ENCODE measurements at regions not wholly inside any gene's neighbourhood (a gene's known extent, or its start where the extent isn't known, plus 50 kb on each side); places are given as distances from the start of the nearest gene placed in this dataset.

DNA sequence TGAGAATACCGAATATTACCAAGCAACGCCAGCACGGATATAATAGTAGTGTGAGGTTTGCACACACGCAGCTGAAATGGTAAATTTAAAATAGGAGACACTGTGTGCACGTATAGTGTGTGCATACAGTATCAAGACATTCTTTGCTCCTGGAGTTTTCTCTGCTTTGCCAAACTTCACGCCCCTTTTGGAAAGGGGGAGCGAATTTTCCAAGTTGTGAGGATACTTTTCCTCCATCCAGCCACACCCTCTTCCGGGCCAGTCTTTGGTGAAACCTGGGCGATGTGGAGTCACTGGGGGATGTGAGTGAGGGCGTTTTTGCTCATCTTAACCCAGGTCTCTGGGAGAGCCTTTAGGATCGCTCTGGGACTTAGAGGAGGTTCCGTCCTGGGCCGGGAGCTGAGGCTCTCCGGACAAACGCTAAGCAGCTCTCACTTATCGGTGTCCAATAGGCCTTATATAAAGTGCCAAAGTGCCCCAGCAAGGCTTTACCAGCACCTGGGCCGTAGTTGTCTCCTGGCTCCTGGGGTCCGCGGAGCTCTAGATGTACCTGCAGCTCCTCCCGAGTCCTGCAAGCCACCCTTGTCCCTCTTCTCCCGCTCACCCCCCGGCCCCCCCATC, 160.0 kb upstream of the MKI67 start:
- DNase-seq = no peak

DNA sequence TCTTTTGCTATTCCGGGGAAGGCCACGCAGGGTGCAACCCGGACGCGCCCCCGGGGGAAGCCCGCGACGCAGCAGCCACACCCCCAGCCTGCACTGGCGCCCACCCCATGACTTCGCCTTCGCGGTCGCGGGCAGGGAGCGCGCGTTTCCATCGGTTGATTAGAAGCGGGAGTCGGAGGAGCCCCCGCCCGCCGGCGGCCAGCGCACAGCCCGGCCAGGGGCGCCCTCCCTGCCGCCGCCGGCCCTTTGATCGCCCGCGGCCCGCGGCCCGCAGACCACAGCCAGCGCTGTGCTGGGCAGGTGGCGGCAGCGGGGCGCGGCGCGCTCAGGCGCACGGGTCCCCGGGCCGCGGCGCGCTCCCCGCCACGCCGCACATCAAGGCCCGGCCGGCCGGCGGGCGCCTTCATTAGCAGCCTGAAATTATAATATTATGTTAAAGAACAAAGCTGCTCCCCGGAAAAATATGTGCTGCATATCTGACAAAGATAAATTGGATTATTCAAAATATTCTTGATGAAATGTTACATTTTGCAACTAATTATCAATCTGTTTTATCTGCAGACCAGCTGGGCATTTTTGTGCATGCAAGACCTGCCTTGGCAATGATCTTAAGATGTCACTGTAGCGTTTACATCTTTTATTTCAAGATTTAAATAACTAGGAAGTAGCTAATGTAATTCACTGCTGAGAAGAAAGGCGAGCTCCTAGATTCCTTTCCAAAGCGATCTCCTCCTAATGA, 160.7 kb upstream of the MKI67 start:
- DNase-seq = no peak

DNA sequence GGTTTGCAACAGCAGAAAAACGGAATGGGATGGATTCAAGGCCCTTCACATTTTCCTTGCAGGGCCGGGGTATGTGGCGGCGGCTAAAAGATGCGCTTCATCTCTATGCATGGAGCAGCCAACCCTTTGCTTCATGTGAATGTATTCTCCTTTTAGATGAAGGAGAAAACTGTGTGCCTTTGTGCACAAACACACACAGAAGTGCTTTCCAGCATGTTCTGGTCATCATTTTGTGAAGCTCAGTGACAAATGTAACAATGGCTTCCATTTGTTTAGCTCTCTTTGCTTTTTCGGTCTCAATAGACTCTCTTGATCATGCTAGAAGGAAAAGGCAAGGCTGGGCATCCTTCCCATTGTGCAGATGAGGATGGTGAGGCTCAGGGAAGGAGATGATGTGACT, 161.7 kb upstream of the MKI67 start:
- DNase-seq = no peak

GRCh38 chr10:128289621-128290020, 163.4 kb upstream of the MKI67 start:
- no peak for DNase-seq

GRCh38 chr10:128295003-128295402, 168.8 kb upstream of the MKI67 start:
- DNase-seq = no peak

- no peak for DNase-seq
Observed at GRCh38 chr10:128296253-128297007, 170.2 kb upstream of the MKI67 start.

- DNase-seq = no peak
Observed at GRCh38 chr10:128297709-128298378, 171.6 kb upstream of the MKI67 start.

- no peak for DNase-seq
Observed at GRCh38 chr10:128298587-128298986, 172.4 kb upstream of the MKI67 start.

DNA sequence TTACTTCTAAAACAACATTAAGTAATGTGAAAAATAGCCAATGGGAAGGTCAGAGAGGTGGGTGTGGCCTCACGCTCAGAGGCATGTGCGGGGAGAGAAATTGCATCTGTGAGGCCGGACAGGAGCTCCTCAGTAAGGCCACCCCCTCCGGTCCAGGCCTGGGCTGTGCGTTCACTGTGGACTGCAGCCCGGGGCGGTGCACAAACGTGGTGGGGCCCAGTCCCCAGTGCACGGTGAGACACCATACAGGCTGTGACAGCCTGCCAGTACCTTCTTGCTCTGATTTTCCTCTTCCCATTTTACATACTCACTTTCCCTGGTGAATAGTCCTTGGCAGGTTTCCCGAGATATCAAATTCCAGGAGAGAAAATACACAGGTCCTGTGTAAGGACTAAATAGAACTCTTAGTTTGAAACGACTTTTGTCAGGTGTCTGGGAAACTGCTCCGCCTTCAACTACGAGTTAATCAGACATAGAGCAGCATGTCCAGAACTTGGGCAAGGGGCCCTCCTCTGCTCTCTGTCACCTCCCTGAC, 174.1 kb upstream of the MKI67 start:
- no peak for DNase-seq

DNA sequence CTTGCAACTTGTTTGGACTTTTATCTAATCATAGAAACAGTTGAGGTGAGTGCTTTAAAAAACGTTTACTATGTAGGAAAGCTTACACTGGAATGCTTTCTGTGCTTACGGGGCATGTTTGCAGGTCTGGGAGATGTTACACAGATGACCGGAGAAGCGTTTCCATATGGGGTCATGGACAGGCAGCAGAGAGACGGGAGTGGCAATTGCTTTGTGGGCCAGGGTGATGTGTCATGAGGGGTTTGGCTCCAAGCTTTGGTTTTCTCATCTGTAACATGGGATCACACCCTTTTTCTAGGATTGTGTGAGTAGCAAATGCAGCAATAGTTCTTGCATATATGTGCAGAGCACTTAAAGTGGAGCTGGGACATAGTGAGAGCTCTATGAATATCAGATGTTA, 174.8 kb upstream of the MKI67 start:
- no peak for DNase-seq

DNA sequence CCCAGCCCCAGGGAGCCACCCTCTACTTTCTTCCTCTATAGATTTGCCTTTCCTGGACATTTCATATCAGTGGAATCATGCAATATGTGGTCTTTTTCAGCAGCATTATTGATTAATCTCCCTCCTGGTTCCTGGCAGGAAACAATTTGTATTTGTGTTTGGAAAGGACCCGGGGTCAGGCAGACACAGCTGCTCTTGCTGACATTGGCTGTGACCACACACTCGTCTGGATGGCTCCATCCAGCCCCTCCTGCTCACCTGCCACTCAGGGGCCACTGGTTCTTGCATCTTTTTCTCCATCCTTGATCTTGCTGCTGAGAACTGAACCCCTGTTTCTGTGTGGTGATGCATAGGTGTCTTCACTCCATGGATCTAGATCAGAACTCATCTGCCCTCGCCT, 176.6 kb upstream of the MKI67 start:
- no peak for DNase-seq

- no peak for DNase-seq
Observed at GRCh38 chr10:128304271-128304670, 178.0 kb upstream of the MKI67 start.

- no peak for DNase-seq
Observed at GRCh38 chr10:128305601-128306345, 179.6 kb upstream of the MKI67 start.

DNA sequence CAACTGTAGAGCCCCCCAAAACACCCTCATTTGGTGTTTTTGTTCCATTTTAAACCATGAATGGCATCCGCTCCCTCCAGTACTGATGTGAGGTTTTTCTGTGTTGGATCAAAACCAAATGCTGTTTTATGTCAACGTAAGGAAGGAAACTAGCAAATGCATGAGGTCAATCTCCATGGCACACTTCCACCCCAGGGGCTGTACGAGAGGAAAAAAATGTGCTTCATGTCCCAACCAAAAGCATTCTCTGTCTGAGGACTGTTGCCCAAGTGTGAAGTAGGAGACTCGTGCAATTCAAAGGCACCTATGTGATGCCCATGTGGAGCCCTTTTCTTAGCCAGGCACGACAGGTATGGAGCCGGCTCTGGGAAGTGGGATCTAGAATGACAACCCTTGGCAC, 180.3 kb upstream of the MKI67 start:
- DNase-seq = no peak

DNA sequence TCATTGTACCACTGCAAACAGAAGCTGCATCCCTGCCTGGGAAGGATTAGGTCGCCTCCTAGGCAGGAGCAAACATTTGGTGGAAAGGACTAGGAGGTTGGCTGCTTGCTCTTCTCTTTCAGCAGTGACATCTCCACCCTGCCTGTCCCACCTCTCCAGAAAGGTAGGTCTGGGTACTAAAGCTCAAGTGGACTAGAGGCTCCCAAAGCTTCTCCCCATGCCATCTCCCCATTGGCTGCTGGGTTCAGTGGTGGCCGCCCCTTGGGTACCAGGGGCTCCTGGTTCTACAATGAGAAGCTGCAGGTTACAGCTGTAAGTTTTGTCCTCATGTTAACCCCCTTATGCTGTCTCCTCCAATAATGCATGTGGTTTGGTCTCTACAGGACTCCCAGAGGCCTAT, 180.7 kb upstream of the MKI67 start:
- DNase-seq = no peak

DNA sequence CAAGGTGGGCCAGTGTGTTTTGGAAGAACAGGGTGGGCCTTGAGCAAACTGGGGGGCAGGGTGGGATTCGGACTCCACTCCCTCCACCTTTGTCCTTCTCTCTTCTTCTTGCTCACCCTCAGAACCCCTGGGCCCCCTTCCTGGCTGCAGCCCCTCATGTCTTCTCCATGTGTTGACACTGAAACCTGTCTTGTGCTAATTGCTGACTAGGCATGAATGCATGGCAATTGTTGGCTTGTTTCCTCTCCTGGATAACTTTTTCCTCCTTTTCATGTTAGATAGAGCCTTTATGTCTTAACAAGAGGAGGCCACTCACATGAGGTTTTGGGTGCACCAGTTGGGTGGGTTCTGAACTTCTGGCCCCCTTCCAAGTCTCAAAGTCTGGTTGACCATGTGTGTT, 181.6 kb upstream of the MKI67 start:
- DNase-seq = no peak

GRCh38 chr10:128310971-128311658, 184.9 kb upstream of the MKI67 start:
- no peak for DNase-seq

DNA sequence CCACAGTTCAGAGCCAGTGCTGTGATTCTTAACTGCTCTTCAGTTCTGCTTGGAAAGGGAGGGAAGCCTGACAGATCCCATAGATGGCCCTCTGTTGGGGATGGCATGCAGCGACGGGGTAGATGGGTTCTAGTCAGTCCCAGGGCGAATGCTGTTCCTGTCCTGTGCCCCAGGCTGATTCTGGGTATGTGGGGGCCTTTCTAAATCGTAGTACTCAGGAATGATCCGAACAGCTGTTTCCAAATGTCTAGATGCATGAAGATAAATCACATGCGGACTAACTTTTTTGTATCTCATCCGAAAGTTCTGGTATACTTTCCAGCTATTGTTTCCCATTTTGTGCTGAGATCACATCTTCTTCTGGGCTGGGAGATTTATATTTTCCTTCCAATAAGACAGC, 186.0 kb upstream of the MKI67 start:
- no peak for DNase-seq

DNA sequence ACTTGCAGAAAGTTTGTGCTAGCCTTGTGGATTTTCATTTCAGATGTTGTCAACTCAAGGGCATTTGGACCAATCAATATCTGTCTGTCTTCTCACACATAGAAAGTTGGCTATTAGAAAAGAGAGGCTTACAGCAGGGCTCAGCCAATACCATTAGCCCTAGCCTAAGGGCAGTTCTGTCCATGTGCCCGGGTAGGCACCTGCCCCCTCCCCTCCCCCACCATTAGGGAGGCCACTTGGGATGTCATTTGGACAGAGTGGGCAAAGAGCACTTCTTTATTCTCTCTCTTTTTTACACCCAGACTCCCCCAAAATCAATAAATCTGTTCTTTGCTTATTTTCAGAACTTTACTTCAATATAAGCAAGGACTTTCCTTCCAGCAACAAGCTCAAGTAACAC, 188.5 kb upstream of the MKI67 start:
- DNase-seq = no peak

DNA sequence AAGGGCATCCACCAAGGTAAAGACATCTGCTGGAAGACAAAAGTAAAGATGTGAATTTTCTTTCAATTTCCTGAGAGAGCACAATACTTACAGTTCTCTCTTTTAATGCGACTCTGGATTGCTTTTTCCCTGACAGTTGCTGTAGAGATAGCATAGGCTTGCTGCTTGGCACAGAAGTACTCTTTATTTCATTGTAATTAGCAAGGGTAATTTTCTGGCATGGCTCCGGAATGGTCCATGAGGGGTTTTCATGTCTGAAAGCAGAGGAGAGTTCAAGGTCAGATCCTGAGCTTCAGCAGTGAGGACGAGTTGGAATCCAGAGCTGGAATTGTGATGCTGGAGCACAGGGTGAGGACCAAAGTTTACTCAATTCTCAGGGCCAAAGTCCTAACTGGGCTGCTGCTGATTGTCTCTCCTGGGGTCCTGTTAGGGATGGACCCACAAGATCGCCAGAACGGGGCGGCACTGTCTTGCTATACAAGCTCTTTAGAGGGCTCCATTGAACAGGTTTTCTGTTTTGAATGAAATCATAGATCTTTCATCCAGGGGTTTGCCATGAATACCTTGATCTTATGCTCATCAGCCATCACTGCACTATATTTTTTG, 190.0 kb upstream of the MKI67 start:
- no peak for DNase-seq

GRCh38 chr10:128316925-128317324, 190.7 kb upstream of the MKI67 start:
- DNase-seq = no peak

DNA sequence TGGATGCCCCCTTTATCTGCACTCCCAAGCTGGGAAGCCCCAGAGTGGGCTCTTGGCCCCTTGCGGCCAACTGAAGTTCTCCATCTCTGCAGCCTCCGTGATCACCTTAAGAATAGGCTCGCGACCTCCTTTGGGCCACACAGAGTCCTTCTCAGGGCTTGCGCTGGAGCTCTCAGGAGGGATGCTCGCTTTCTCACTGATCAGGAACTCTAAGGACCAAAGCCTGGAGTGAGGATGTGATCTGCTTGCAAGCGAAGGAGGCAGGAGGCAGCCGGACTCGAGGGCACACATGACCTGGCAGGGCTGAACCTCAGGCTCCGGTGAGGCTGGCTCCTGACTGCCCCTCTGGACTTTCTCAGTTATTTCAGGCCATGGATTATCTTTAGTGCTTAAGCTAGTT, 192.1 kb upstream of the MKI67 start:
- DNase-seq = no peak

Measured in NCI-H526 treated with DMSO at 0.1 percent for 48 hours (cell line).